Esophagus squamous epithelium (tissue), 4 donors: ENCODE measurements at regions not wholly inside any gene's neighbourhood (a gene's known extent, or its start where the extent isn't known, plus 50 kb on each side); places are given as distances from the start of the nearest gene placed in this dataset.

Experiments
- POLR2A ChIP-seq, 4 donors: fragments of 450-650 bp; IDR thresholded peaks; one replicate each; pipeline ENCODE4 v1.6.1; 2017; ENCODE audit warnings: antibody characterized with exemption in 4 of 4, mild to moderate bottlenecking in 4 of 4, moderate library complexity in 3 of 4
- TF ChIP-seq, protein P1 (sequence below), 6 experiments: fragments of 450-650 bp in 4 of 6; fragments of 200-600 bp in 2 of 6; sonication (generic) in 2 of 6; IDR thresholded peaks; one replicate each; pipeline ENCODE4 v1.5.1; 2016 to 2019; ENCODE audit warnings: antibody characterized with exemption in 6 of 6, mild to moderate bottlenecking in 4 of 6, moderate library complexity in 4 of 6

GRCh38 chr1:14118691-14119485 is 418.9 kb downstream of the PRDM2 start:
- TF ChIP-seq POLR2A (IDR thresholded peaks at IDR 0.05), result no peak
- TF ChIP-seq, protein P1, sequence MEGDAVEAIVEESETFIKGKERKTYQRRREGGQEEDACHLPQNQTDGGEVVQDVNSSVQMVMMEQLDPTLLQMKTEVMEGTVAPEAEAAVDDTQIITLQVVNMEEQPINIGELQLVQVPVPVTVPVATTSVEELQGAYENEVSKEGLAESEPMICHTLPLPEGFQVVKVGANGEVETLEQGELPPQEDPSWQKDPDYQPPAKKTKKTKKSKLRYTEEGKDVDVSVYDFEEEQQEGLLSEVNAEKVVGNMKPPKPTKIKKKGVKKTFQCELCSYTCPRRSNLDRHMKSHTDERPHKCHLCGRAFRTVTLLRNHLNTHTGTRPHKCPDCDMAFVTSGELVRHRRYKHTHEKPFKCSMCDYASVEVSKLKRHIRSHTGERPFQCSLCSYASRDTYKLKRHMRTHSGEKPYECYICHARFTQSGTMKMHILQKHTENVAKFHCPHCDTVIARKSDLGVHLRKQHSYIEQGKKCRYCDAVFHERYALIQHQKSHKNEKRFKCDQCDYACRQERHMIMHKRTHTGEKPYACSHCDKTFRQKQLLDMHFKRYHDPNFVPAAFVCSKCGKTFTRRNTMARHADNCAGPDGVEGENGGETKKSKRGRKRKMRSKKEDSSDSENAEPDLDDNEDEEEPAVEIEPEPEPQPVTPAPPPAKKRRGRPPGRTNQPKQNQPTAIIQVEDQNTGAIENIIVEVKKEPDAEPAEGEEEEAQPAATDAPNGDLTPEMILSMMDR (IDR thresholded peaks at IDR 0.05), result no peak
